ENCODE measurements at regions not wholly inside any gene's neighbourhood (a gene's known extent, or its start where the extent isn't known, plus 50 kb on each side); places are given as distances from the start of the nearest gene placed in this dataset.
A peak's percentile ranks its signal among the peaks of the same experiment; 100 is the strongest.
"Not testable (repeated sequence)": the region's sequence is repeated elsewhere in the genome, so short reads cannot be mapped to it uniquely, and the experiment has no call there.

DNA sequence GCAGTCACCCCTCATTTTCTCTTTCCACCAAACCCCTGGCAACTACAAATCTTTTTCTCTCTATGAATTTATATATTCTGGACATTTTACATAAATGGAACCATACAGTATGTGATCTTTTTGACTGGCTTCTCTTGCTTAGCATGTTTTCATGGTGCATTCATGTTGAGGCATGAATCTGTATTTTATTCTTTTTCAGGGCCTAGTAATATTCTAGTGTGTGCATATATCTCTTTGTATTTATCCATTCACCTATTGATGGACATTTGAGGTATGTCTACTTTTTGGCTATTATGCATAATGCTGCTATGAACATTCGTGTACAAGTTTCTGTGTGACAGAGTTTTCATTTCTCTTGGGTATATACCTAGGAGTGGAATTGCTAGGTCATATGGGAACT lies 78.2 kb downstream of the HACD1 start:
- DNase-seq = no peak

GRCh38 chr10:17537281-17537680 lies 79.9 kb downstream of the HACD1 start:
- no peak for DNase-seq

DNA sequence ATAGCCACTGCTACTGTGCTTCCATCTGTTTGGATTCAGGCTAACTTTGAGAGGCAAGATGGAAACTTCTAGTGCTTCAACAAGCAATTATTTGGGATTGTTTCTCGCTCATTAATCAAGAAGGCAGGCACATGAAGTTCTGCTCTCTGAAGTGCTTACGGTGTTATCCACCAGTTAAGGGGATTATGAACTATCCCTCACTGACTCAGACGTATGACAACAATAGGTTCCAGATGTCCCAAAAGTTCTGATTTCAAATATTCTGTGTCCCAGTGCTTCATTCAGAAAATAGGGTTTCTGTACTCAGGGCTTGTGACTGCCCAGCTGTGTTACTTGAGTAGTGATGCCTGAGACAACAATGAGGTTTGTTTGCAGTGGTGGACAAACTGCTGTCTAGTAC lies 81.0 kb downstream of the HACD1 start:
- DNase-seq = no peak

DNA sequence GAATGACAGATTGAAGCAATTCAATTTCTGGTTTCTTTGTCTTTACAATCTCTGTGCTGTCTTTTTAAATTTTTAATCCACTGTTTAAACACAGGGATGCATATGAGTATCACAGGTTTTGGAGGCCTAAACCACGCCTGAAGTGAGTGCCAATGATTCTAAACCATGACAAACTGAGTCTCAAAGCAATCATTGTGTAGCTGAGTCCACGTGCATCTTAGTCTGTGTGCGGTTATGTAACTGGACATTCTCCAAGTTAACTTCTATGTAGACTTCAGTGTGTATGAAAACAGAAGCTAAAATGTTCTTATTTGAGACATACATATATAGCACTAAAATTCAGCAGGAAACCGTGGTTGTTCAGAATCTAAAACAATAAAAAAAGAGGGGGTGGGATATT lies 79.3 kb upstream of the ST8SIA6 start:
- DNase-seq = no peak

GRCh38 chr10:17528306-17528862 lies 74.0 kb upstream of the ST8SIA6 start:
- no peak for DNase-seq

DNA sequence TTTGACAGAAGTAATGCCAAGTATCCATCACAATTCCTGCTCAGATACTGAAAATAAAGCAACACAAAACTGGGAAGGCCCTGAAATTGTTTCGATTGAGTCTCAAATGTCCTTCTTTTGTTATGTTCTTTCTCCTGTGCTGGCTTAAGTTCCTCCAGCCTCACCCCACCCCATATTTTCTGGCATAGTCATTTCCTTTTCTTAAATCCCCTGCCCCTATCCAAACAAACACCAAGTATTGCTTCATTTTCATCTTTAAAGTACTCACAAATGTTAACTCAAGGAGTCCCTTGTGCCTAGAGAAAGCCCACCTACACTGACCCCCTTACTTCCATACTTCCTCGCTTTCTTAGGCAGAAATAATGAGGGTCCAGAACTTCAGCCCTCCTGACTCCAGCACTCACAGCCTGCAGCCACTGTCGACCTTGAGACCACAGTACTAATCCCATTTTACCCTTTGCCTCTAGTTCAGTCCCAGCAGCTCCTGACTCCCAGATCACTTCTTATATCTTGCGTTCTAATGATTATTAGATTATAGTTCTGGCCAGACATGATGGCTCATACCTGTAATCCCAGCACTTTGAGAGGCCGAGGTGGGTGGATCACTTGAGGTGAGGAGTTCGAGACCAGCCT lies 73.2 kb upstream of the ST8SIA6 start:
- DNase-seq = no peak

DNA sequence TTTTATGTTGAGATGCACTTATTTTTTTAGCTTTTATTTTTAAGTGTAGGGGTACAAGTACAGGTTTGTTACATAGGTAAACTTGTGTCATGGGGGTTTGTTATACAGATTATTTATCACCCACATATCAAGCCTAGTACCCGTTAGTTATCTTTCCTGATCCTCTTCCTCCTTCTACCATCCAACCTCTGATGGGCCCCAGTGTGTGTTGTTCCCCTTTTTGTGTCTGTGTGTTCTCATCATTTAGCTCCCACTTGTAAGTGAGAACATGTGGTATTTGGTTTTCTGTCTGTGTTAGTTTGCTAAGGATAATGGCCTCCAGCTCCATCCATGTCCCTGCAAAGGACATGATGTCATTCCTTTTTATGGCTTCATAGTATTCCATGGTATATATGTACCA lies 72.2 kb upstream of the ST8SIA6 start:
- DNase-seq = not testable (repeated sequence)

GRCh38 chr10:17523917-17524316 lies 69.5 kb upstream of the ST8SIA6 start:
- no peak for DNase-seq

GRCh38 chr10:17523246-17523753 lies 68.9 kb upstream of the ST8SIA6 start:
- DNase-seq = no peak

DNA sequence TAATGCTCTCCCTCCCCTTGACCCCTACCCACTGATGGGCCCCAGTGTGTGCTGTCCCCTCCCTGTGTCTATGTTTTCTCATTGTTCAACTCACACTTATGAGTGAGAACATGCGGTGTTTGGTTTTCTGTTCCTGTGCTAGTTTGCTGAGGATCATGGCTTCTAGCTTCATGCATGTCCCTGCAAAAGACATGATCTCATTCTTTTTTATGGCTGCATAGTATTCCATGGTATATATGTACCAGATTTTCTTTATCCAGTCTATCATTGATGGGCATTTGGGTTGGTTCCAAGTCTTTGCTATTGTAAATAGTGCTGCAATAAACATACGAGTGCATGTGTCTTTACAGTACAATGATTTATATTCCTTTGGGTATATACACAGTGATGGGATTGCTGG lies 67.9 kb upstream of the ST8SIA6 start:
- DNase-seq = not testable (repeated sequence)

- DNase-seq = no peak
Measured at GRCh38 chr10:17519457-17519856, 65.1 kb upstream of the ST8SIA6 start.

DNA sequence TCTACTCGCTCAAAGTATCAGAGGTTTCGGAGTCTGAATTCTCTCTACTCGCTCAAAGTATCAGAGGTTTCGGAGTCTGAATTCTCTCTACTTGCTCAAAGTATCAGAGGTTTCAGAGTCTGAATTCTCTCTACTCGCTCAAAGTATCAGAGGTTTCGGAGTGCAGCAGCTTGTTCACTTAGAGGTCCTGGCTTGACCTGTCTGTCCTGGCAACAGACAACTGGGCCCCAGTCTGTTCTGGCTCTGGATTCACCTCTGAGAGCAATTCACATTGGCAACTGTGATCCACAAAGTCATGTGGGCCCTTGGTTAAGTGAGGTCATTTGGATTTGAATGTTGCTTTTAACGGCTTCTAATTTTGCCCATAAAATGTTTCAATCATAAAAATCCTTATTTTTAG lies 63.9 kb upstream of the ST8SIA6 start:
- DNase-seq = no peak

DNA sequence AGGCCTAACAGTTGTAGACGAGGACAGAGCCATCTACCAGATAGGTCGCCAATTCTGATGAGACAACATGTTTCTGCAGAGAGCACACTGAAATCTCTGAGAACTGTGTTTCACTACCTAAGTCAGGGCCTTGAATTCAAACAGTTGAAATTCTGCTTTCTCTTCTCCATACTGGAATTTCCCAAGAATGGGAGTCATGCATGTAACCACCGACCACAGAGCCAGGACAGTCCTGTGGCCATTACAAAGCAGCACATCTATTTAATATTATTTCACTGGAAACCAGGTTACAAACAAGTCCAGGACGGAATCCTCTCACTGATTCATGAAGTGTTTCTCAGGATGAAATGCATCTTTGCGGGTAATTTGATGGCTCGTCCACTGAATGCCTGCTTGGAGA lies 62.0 kb upstream of the ST8SIA6 start:
- DNase-seq = no peak

- DNase-seq = no peak
Measured at GRCh38 chr10:17512341-17513001, 58.1 kb upstream of the ST8SIA6 start.

DNA sequence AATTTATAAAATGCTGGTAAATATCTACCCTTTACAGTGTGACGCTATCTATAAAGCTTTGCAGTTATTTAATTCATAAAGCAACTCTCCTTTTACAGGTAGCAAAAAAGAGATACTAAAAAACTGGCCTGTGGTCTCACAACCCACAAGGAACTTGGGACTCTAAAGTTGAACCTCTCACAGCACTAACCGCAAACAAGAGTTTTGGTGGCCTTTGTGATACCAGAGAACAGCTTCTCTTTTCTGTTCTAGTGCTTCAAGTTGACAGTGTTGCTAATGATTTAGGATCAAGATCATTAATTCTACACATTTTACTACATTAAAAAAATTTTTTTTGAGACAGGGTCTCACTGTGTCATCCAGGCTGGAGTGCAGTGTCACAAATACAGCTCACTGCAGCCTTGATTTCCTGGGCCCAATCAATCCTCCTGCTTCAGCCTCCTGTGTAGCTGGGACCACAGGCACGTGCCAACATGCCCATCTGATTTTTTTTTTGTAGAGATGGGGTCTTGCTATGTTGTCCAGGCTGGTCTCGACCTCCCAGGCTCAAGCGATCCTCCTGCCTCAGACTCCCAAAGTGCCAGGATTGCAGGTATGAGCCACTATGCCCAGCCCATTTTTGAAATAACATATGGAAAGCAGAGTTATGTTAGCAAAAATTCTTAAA lies 56.0 kb upstream of the ST8SIA6 start:
- DNase-seq = peak; percentile 7

GRCh38 chr10:17507538-17507937 lies 53.1 kb upstream of the ST8SIA6 start:
- DNase-seq = no peak

DNA sequence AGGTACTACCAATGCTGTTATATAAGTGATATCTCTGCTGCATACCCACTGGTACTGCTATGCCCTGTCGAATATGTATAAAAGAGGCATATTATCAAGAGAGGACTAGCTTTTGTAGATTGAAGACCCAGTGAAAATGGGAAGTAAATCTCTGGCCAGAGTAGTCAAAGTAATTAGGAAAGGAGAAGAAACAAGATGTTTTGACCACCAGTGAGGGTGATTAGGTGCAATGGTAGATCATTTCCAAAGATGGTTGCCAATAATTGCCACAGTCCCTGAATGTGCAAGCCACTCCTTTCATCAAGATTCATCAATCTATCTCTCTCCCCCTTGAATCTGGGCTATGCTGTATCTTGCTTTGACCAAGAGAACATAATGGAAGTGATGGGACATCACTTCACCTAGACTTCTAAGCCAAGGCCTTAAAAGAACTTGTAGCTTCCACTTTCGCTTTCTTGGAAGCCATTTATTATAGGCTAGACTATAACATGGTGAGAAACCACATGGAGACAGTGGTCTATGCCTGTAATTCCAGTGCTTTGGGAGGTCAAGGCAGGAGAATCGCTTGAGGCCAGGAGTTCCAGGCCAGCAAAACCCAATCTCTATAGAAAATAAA lies 52.6 kb upstream of the ST8SIA6 start:
- DNase-seq = no peak

DNA sequence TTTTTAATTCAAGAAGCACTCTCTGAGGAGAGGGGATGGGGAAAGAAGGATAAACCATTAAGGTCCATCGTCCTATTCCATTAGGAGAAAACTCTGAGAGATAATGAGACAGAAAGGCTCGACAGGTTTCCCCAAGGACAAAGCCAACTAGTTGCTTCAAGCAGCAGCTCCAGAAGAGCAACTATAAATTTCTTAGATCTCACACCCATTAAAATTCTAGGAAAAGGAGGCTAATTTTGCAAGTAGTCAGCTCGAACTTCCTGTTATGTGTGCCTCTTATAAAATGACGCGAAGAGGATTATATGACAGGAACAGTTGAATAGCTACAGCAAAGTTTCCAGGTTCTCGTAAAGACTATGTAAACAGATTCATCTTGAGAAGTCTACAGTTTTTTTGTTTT lies 52.0 kb upstream of the ST8SIA6 start:
- peak; percentile 70 for DNase-seq

GRCh38 chr10:17504547-17505245 lies 50.3 kb upstream of the ST8SIA6 start:
- DNase-seq = no peak

Data from GF-D8 (cell line).